NCI-H1694 treated with DMSO at 0.1 percent for 48 hours (cell line): ENCODE measurements at regions not wholly inside any gene's neighbourhood (a gene's known extent, or its start where the extent isn't known, plus 50 kb on each side); places are given as distances from the start of the nearest gene placed in this dataset.
"Not testable (repeated sequence)": the region's sequence is repeated elsewhere in the genome, so short reads cannot be mapped to it uniquely, and the experiment has no call there.

Experiments used
- DNase-seq: peaks from one replicate; lab custom pipeline; 2025; lab: John Stamatoyannopoulos, UW

GRCh38 chr16:65312071-65312470 is 190.2 kb upstream of the CDH11 start:
- no peak for DNase-seq

DNA sequence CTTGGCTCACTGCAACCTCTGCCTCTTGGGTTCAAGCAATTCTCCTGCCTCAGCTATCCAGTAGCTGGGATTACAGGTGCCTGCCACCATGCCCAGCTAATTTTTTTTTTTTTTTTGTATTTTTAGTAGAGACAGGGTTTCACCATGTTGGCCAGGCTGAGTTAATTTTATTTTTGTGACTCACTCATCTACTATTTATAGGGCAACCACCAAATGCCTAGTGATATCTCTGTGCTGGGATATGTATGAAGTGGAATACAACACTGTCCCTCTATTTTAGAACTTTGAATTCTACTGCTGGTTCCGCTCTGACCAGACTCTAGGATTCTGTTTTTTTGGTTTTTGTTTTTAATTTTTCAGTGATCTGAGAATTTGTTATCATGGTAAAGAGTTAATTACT is 188.6 kb upstream of the CDH11 start:
- DNase-seq = not testable (repeated sequence)

- peak; percentile 55 for DNase-seq
Observed at GRCh38 chr16:65309354-65309753, 187.5 kb upstream of the CDH11 start.

DNA sequence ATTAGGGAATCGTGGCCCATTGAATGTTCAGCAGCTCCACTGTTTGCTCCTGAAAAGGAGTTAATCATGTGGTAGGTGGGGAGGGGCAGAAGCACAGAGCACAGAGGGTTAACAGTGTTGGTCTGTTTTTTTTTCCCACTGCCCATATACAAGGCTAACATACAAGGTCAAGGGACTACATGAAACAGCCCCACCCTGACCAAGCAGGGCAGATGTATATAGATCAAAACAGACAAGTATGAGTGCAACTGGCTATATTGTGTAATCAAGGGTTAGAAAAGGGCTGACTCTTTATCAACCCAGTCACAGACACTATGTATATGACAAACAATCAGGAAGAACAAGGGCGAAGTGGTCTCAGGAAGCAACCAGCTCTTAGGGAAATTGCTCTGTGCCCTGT is 186.6 kb upstream of the CDH11 start:
- no peak for DNase-seq

DNA sequence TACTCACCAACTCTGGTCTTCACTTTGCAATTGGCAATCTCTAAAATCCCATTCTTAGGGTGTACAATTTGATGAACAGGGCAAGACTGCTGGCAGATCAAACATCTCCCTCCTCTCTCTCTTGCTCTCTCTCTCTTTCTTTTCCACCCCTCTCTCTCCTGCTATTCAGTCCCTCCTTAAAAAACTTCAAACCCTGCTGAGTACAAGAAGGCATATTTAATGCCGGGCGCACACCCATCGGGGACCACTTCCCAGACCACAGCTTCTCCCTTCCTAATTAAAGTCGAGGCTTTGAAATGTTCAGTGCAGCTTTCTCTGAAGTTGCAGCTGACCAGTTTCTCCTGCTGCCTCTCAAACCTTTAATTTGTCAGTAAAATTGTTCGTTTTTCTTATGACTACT is 185.4 kb upstream of the CDH11 start:
- no peak for DNase-seq

DNA sequence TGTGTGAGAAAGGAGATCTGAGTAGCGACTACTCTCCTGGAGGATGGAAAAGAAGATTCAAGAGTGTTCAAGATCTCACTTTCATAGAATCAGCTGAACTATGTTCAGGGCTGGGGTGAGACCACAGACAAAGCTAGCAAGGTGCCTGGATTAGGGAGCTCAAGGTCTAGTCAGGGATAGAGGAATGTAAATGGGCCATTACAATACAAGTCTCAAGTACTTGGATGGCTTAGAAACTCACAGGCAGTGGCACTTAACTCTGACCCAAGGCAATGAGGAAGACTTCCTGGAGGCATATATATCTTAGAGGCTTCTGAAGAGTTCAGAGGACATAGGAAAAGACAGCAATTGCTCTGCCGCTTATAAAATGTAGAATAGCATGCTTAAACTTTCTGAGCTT is 184.9 kb upstream of the CDH11 start:
- DNase-seq = no peak

DNA sequence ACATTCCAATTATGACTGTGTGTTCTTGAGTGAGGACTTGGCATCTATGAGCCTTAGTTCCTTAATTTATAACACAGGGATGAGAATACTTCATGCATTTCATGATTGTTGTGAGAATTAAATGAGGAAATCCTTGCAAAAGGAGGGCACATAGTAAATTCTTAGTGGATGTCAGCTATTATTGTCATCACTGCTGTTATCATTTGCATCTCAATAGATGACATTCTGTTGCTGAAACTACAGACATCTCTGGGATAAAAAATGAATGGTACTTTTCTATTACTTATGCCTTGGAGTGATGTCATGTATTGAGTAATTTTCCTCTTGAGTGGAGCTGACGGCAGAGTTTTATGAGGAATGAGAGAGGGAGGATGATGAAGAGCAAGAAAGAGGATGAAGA is 184.4 kb upstream of the CDH11 start:
- no peak for DNase-seq

DNA sequence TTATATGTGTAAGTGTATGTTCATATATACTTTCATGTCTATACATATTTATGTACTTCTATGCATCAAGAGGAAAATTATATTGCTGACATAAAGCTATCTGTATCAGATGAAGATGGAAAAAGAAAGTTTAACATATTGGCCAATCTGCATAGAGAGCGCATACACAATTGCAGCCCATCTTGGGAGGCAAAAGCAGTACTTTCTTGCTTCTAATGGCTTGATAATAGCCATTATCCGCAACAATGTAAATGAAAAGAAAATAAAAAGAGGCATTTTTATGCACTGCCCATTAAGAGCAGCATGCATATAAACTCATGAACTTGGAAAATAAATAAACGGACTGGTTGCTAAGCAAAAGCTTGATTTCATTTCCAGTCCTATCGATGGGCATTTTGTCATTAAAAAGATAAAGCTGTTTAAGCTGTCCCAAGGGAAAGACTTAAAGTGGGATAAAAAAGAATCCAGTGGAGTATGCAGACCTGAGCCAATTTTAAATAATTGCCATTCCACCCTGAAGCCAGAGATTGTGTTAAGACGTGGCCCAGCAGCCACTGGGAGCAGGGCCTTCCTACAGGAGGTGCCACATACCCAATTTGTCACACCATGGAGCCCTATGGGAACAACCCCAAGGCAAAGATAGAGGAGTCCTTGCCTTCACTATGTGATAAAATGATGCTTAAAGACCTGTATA is 183.6 kb upstream of the CDH11 start:
- DNase-seq = no peak

- no peak for DNase-seq
Observed at GRCh38 chr16:65301029-65301428, 179.2 kb upstream of the CDH11 start.

DNA sequence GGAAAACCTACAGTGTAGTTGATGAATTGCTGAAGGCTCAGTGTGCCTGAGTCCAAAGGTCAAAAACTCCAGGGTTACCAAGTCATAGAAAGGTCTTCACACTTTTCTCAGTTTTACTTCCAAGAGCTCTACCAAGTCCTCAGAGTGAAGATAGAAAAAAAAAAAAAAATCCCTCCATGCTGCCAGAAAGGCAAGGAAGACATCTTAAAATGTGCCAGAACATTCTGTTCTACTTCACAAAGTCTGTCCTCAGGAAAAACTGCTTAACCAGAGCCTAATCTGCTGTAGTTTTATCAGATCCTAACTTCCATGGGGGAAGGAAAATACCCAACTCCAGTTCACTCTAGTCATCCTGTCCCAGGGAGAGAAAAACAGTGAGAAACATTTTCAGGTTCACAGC is 175.6 kb upstream of the CDH11 start:
- DNase-seq = no peak

DNA sequence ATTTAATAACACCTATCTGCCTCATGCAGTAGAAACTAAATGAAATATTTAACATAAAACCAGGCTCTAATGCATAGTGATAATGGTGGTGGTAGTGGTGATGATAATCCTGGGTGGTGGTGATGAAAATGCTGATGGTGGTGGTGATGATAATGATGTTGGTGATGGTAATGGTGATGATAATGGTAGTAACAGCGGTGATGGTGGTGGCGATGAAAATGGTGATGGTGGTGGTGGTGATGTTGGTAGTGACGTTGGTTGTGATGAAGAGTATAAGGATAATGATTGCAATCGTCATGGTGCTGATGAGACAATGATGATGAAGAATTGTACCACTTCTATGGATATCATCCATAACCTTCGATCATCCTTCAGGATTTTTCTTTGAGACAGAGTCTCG is 173.7 kb upstream of the CDH11 start:
- DNase-seq = no peak

- no peak for DNase-seq
Observed at GRCh38 chr16:65294708-65295107, 172.8 kb upstream of the CDH11 start.

DNA sequence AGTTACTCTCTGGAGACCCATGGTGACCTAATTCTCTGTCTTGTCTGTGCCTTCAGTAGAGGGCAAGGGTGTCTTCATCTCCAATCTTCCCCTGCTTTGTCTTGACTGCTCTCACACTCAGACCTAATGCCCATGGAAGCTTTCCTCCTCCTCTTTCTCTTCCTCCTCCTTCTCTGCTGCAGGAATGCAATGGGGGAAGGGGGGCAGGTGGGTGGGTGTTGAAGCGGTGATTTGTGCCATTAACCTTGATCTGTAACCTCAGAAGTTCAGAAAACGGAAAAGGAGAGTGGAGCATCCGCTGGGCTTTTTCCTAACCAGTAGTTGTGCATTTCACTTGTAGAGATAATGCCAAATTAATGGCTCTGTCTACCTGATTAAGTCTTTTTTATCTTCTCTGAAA is 172.3 kb upstream of the CDH11 start:
- DNase-seq = no peak

- no peak for DNase-seq
Observed at GRCh38 chr16:65289022-65289421, 167.2 kb upstream of the CDH11 start.

DNA sequence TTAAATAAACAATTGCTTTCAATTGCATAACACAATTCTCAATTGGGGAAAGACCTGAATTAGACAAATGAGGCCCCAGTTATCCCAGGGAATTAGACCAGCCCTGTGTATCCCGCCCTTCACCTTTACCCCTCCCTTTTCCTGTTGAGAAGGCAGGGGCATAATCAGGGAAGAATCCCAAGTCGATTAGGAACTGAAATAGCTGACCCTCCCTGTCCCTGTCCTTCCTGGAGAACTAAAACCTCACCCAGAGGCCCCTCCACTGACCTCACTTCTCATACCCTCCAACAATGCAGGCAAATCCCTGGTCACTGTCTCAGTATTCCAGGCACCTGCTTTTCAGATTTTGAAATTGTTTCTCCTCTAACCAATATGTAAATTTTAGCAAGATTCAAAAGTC is 165.4 kb upstream of the CDH11 start:
- DNase-seq = no peak

DNA sequence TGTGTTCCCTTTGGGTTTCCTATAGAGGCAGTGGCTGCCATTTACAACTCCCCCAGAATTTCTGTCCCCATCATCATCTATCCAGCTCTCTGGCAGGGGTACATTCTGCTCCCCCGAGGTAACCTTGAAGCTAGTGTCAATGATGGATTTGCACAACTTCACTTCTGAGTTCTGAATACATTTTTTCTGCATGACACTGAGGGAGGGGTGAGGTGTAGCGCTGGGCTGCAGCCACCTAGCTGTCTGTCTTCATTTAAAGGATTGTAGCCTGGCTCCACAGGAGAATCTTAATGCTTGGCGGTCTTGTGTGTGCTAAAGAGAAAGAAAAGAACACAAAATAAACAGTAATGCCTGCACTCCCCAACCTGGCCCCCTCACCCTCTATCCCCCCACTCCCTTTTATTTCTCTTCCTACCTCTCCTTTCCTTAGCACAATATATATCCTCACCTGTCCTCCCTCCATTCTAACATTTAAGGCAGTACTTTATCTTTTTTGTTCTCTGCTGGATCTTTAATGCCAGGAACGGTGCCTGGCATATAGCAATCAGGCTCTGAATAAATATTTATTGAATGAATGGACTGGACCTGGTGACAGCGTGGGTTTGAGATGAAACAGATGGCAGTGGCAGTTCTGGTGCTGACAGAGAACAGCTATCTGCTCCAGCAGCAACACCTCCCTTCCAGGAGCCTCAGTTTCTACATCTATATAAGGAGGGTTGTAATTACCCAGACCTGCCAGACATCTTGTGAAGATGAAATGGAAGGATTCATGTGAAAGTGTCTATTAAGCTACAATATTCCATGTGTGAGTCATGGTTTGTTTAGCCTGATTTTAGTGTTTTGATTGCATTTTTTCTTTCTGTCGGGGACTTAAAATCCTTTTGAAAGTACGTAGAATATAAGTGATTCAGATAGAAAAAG is 163.5 kb upstream of the CDH11 start:
- DNase-seq = no peak

DNA sequence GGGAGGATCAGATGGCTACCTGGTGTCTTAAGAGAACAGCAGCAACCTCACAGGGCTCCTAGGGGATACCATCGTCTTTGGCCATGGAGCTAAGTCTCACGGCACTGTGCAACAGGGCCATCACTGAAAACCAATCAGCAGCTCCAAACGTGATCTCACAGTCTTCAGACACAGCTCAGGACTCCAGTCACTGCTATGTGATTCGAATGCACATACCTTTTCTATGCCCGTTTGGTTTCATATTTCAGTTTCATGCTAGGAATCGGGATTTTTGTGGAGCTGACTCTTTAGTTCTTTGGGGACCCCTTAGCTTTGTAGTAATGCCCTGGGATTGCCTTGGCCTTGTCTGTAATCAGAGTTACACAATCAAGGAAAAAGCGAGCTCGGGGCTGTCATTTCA is 162.8 kb upstream of the CDH11 start:
- no peak for DNase-seq

- no peak for DNase-seq
Observed at GRCh38 chr16:65283181-65283651, 161.4 kb upstream of the CDH11 start.

DNA sequence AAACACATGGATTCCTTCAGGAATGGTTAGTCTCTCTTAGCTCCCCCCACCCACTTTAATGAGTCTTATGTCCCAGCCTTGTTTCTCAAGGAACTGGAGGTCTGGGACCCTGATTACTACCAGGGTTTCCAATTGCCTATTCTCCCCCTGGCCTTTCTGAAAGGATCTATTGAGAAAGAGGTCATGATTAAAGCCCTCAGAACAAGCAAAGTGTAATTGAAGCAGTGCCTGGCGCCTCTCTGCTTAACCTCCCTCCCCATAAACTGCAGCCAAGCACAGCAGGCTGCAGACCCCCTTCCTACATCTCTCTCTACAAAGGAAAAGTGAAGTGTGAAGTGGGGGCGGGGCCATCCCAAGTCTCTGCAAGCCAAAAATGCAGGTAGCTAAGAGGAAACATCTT is 159.7 kb upstream of the CDH11 start:
- no peak for DNase-seq

DNA sequence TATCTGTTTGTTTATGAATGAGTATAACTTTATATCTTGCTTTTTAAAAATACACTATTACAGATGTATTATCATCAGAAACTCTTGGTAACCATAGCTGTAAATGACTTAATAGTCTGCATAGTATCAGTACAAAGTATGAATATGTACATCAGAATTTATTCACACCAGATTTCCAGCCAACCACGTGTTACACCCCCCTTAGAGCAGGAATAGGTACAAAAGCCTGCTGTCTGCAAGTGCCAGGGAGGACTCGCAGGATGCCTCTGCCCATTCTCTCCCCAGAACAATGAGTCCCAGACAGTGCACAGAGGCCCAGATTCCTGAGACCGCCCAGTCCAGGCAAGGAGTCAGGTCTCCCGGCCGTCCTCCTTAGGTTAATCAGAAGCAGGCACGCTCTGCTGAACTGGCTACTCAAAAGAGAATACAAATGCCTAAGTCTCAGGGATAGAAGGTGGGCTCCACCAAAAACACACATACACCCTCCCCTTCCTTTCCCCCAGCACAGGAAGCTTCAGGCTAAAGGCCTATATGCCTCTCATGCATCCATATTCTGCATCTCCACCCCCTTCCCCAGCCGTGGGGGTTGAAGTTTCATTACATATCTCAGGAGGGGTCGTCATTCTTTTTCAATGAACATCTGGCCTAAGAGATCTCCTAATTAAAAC is 159.1 kb upstream of the CDH11 start:
- no peak for DNase-seq

DNA sequence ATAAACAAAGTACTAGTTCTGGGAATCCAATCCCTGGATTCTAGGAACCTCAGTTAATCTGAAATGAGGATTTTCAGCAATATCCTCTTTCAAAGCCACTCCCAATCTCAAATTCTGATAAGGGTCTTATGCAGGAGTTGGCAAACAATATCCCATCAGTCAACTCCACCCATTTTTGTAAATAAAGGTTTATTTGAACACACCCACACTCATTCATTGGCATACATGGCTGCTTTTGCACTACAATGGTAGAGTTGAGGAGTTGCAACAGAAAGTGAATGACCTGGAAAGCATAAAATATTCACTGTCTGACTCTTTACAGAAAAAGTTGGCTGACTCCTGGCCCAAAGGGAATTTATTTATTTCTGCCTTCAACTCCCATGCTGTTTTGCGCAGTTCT is 157.7 kb upstream of the CDH11 start:
- DNase-seq = no peak

- peak; percentile 28 for DNase-seq
Observed at GRCh38 chr16:65278874-65279273, 157.0 kb upstream of the CDH11 start.

- no peak for DNase-seq
Observed at GRCh38 chr16:65274566-65274965, 152.7 kb upstream of the CDH11 start.
